ENCODE measurements at regions not wholly inside any gene's neighbourhood (a gene's known extent, or its start where the extent isn't known, plus 50 kb on each side); places are given as distances from the start of the nearest gene placed in this dataset.

DNA sequence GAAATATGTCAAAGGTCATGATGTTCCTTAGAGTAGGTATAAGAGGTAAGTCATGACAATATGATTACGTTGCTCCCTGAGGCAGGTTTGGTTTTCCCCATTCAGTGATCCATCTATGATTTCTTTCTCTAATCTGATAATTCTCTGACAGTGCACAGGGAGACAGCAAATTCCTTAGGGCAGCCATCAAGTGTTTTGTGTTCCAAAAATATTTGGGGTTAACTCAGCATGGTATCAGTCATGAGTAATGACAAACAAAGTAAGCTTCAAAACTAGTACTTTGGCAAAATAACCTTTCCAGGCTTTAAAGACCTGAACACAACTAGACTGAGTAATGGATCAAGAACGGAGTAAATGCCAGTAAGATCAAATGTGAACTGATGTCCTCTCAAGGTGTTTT is 55.3 kb upstream of the SPATA31E1 start:
- TF ChIP-seq CTCF (IDR thresholded peaks at IDR 0.05): no peak
- no peak for TF ChIP-seq POLR2A (IDR thresholded peaks at IDR 0.05)
- no peak for TF ChIP-seq POLR2AphosphoS5 (IDR thresholded peaks at IDR 0.05)
